ENCODE measurements at regions not wholly inside any gene's neighbourhood (a gene's known extent, or its start where the extent isn't known, plus 50 kb on each side); places are given as distances from the start of the nearest gene placed in this dataset.

DNA sequence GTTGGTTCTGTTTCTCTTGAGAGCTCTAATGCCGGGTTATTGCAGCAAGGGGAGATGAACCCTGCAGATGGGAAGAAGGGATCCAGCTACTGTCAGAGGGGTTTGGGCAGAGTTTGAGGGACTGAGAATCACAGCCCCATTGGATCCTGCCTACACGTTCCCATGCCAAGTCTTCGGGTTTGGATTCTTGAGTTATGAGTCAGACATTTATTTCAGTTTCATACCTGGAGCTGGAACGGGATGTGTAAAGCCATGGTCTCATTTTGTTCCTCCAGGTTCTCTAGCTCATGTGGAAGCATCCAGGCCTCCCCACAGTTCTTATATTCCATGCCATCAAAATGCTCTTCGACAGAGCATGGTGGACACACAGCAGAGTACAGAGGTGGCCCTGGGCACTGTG, 275.4 kb upstream of the IRX4 start:
- TF ChIP-seq, protein P1, sequence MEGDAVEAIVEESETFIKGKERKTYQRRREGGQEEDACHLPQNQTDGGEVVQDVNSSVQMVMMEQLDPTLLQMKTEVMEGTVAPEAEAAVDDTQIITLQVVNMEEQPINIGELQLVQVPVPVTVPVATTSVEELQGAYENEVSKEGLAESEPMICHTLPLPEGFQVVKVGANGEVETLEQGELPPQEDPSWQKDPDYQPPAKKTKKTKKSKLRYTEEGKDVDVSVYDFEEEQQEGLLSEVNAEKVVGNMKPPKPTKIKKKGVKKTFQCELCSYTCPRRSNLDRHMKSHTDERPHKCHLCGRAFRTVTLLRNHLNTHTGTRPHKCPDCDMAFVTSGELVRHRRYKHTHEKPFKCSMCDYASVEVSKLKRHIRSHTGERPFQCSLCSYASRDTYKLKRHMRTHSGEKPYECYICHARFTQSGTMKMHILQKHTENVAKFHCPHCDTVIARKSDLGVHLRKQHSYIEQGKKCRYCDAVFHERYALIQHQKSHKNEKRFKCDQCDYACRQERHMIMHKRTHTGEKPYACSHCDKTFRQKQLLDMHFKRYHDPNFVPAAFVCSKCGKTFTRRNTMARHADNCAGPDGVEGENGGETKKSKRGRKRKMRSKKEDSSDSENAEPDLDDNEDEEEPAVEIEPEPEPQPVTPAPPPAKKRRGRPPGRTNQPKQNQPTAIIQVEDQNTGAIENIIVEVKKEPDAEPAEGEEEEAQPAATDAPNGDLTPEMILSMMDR (IDR thresholded peaks at IDR 0.05), result no peak
- TF ChIP-seq POLR2A (IDR thresholded peaks at IDR 0.05) (no peak), POLR2AphosphoS5 (IDR thresholded peaks at IDR 0.05) (no peak)
